GM19467 (cell line): ENCODE measurements at regions not wholly inside any gene's neighbourhood (a gene's known extent, or its start where the extent isn't known, plus 50 kb on each side); places are given as distances from the start of the nearest gene placed in this dataset.

Experiments
- ATAC-seq: cut with Tn5 transposase; IDR thresholded peaks from one replicate; pipeline ENCODE4 v1.9.1; 2021; ENCODE audit warnings: mild to moderate bottlenecking, moderate library complexity; ENCODE audit not compliant: unreplicated experiment

DNA sequence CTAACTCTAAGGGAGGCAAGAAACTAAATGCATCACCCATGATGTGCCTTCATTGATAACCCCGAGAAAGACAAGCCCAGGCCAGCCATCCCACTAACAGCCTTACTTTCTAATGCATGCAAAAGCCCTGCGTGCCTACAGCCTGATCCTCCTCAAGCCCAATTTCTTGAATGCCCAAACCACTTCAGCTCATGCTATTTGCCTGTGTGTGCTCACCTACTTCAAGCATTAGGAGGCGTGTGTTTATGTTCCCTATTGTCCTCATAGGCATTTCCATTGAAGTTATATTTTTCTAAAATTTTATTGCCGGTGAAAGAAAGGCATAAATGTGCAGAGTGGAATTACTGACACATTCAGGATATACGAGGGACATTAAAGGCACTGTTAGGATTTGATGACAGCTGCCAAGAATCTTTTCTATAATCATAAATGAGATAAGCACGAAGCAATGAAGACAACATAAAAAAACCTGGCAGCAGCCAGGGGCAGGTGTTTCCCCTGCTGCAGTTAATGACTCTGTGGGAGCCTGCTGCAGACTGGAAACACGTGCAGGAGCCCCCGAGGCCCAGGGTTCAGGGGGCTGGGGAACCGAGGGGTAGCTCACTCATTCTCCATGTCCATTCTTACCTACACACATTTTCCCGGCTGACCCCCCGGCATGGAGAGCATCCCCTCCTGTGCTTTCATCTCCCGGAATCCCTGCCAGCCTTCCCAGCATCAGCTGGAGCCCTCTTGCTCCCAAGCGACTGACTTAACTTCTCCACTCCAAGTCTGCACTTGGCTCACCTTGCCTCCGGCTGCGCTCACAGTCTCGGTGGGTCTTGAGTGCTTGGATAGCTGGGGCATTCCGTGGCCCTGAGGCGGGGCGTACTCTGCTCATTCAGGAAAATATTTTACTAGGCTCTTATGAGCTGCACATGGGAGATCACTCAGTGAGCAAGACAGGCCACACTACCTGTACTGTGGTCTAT is 292.3 kb upstream of the SIX2 start:
- no peak for ATAC-seq

DNA sequence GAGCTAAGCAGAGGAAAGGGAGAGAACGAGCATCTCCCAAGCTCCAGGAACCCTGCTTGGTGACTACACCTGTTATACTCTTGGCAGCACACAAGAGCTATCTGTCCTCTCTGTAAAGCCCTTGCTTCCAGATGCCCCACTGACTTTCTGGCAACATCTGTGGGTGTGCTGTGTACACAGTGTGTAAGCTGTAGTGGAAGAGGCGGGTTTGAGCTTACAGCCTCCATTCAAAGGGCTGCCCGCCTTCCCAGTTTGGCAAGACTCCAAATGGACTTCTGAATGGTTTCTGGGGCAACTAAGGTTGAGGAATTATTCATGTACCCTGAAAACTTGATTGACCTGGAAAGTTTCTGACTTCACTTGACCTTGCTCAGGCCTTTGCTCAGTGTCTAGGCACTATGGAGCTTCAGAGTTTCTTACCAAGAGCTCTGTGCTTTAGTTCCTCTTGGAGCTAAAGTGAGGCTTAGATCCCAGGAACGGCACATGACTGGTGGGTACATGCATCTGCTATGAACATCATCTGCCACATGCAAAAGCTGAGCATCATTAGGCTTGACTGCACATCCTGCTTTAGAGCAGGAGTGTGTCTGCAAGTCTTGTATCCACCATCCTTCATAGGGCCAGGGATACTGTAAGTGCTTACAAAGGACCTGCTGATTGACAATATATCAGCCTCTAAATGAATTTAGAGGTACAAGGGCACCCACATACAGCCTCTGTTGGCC is 290.9 kb upstream of the SIX2 start:
- no peak for ATAC-seq

GRCh38 chr2:45299361-45299760 is 290.1 kb upstream of the SIX2 start:
- ATAC-seq, result no peak

DNA sequence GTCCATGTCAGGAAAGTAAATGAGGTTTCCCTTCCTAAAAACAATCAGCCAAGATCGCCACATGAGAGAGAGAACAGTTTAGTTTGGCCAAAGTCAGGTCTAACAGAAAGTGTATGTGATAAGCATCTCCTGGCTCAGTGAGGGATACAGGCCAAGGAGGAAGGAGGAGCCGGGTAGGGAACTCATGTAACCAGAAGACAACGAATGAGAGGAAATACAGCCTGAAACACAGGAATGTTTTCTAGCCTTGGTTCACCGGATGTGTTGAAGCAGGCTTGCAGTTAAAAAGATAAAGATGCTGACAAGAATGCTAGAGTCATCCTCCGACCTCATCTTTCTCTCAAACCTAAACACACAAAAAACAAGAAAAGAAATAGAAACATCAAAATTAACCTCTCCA is 283.9 kb upstream of the SIX2 start:
- ATAC-seq, result no peak

DNA sequence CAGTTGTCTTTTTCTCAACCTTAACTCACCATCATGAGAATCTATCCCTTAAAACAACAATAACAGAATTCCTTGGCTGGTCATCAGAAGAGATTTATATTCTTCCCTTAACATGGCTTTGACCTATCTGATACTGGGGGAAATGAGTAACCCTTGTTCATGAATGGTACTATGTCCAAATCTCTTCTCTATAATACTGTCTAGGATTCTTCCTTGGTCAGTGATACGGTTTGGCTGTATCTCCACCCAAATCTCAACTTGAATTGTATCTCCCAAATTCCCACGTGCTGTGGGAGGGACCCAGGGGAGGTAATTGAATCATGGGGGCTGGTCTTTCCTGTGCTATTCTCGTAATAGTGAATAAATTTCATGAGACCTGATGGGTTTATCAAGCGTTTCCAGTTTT is 282.0 kb upstream of the SIX2 start:
- ATAC-seq, result no peak

DNA sequence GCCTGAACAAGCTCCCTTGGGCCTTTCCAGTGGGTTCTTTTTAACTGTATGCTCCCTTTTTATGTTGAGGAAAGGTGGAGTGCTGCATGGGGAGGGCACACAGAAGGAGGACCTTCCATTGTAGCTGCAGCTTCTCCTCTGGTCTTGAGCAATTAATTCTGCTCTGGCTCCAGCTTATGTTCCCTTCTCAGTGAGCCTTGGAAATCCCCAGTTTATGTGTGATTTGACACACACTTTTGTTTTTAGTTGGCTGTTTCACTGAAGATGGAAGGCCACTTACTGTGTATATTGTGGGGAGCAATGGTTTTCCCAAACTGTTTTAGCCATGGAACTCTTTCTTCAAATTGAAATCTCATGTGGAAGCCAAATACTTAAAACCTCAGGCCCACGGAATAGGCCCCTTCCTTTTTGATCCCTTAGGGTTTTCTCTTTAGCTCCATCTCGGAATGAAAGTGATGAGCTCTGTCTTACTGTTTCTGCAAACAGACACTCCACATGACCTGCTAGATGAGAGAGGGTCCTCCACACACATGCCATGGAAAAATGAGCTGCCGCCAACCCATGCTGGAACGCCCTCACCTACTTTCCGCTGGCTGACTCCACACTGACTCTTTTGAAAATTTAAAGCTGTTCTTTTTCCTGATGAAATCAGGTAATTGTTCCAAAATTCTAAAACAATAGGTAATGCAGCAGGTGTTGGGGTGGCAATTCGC is 280.9 kb upstream of the SIX2 start:
- ATAC-seq, result no peak

DNA sequence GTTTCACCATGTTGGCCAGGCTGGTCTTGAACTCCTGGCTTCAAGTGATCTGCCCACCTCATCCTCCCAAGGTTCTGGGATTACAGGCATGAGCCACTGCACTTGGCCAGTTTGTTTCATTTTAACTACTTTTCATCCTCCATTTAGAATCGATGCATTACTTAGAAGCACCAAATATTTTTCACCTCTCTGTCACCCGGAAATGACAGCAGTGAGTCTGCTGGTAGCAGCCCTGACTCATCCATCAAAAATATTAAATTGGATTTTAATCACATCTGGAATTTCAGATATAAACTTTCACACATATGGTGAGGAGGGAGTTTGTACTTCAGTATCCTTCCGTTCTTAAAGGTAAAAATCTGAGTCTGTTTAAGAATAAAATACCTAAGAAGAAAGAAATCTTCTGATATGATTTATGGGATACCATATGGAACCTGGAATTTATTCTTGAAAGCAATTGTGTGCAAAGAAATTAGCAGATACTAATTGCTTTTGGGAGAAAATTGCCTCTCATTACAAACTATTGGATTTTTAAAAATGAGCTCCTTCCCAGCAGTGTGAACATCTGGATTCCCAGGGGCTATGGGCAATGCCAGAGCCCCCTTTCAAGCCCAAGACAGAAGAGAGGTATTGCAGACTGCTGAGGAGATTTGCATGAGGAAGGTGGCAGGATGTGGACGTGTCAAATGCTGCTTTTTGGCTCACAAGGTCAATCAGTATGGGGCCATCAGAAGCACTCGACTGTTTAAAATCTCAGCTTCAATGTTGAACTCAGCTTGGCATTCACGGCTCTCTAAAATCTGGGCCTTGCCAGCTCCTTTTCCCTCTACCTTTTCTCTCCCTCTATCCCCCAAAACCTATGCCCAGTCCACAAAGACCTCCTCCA is 279.5 kb upstream of the SIX2 start:
- ATAC-seq, result no peak

DNA sequence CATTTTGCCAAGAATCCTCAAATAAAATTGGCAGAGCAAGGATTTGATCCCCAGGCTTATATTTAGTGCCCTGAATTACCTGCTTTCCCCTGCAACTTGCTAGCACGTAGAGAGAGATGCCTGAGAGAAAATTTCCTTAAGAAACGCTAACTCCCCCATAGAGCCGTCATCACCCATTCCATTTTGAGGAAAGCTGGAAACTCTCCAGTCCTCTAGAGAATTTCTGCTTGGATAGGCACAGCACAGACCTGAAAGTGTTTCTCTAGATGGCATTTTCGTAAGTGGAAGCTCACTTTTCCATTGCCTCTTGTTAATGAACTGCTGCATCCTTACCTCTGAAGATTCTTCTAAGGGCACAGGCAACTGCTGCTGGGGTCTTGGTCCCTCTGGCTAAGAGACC is 277.8 kb upstream of the SIX2 start:
- no peak for ATAC-seq

DNA sequence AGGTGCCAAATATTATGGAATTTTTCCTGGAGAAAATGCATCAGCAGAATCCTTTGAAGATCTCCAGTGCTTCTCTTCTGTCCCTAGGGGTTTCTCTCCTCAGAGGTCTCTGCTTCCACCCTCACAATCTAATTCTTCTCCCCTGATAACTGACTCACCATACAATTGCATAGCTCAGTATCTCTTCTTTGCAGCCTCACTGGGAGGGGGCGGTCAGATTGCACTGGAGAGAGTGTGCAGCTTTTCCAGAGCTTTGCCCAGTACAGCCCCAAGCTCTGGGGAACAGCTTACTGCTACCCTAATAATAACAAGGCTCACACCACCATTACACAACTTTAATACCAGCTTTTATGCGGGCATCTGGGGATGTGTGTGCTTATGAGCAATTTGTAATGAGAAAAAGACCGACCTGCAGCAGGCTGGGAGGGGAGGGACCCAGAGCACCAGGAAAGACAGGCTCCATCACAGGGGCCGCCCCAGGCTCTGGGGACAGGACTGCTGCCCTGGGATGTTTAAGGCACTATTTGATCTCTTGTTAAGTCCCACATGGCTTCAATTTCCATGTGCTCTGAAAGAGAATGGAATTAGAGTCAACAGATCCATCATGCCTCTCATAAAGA is 276.6 kb upstream of the SIX2 start:
- no peak for ATAC-seq

DNA sequence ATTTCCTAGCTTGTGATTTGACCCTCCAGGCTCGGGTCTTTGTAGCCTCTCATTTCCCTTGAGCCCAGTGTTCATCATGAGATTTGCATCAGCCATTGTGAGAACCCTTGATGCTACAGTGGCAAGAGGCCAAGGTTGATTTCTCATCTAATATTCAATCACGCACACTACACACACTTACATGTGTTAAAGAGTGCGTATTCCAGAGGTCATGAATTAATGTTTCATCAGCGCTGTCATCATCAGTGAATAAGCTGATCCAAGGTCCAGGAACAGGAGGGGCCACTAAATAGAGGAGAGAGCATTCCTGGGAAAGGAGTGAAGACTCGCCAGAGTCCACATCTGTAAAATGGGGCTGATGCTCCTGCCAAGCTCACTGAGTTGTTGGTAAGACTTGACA is 276.1 kb upstream of the SIX2 start:
- no peak for ATAC-seq

- no peak for ATAC-seq
Observed at GRCh38 chr2:45284621-45284995, 275.4 kb upstream of the SIX2 start.

- ATAC-seq, result no peak
Observed at GRCh38 chr2:45283764-45284620, 274.7 kb upstream of the SIX2 start.

- no peak for ATAC-seq
Observed at GRCh38 chr2:45282646-45283045, 273.4 kb upstream of the SIX2 start.

DNA sequence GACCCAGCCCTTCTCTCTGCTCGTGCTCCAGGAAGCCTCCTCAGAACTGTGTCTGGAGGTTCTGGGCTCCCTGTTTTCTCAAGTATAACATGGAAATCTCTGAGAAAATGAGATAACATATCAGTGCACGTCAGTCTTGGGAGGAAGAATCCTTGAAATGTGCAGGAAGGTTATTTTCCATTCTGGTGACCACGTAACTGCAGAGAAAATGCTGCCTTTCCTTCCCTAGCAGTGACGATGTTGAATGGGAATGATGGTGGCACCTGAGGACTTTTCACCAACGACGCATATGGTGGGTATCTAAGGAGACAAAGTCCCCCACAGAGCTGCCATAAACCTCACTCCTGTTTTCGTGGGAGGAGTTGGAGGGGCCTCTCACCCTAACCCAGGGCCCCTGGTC is 272.1 kb upstream of the SIX2 start:
- no peak for ATAC-seq

DNA sequence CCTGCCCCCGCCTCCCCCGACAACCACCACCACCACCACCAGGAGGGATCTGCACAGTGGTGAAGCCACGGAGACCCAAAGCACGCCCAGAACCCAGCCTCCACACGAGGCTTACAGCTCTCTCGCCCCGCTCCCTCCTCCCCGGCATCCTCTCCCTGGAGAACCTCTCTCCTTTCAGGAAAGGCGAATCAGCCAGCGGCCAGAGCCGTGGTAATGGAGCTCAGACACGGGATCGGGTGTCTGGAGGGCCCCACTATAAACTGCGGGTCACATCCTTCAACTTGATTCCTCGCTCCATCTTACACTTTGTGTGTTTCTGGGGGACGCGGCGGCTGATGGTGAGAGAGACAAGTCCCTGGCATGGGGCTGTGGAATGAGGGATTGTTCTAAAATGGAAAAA is 271.5 kb upstream of the SIX2 start:
- ATAC-seq, result no peak

GRCh38 chr2:45279356-45279755 is 270.1 kb upstream of the SIX2 start:
- ATAC-seq, result no peak

GRCh38 chr2:45278365-45279078 is 269.3 kb upstream of the SIX2 start:
- ATAC-seq, result no peak

GRCh38 chr2:45276914-45277313 is 267.7 kb upstream of the SIX2 start:
- no peak for ATAC-seq

DNA sequence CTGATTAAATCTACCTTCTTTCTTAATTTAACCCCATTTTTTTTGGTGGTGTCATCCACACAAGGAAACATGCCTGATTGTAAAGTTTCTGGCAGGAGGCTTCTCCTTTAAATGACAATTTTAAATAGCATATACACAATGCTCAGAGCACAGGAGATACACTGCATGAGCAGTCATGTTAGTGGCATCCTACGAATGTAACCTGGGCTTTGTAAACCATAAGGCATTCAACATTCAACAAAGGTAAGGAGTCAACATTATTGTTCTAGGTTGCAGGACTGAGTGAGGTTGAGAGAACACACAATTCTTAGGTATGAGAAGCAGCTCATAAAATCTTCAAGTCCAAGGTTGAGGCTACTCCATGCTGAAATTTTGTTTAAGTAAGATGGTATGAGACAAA is 266.6 kb upstream of the SIX2 start:
- ATAC-seq, result no peak
